Activated CD4-positive, alpha-beta T cell treated with anti-CD3 and anti-CD28 coated beads for 24 hours (primary cell): ENCODE measurements at regions not wholly inside any gene's neighbourhood (a gene's known extent, or its start where the extent isn't known, plus 50 kb on each side); places are given as distances from the start of the nearest gene placed in this dataset.

Experiments used
- DNase-seq, 2 donors: peaks; one replicate each; pipeline ENCODE4 v3.0.0-alpha.2; 2020; ENCODE audit warnings: low read depth in 2 of 2

GRCh38 chr11:33557201-33557600, 143.4 kb downstream of the C11orf91 start:
- no peak for DNase-seq

- DNase-seq = no peak
These were observed 146.4 kb downstream of the C11orf91 start for GRCh38 chr11:33554219-33554618.

- DNase-seq = no peak
These were observed 147.1 kb downstream of the C11orf91 start for GRCh38 chr11:33553486-33553885.

- no peak for DNase-seq
These were observed 147.9 kb downstream of the C11orf91 start for GRCh38 chr11:33552756-33553155.

GRCh38 chr11:33551051-33551450, 149.6 kb downstream of the C11orf91 start:
- DNase-seq = no peak

GRCh38 chr11:33549483-33549882, 151.1 kb downstream of the C11orf91 start:
- DNase-seq = no peak

GRCh38 chr11:33545931-33546330, 154.7 kb downstream of the C11orf91 start:
- no peak for DNase-seq

GRCh38 chr11:33544593-33545373, 155.8 kb downstream of the C11orf91 start:
- no peak for DNase-seq

GRCh38 chr11:33543823-33544222, 156.8 kb downstream of the C11orf91 start:
- no peak for DNase-seq

GRCh38 chr11:33542921-33543320, 157.7 kb downstream of the C11orf91 start:
- peak; percentile 14 to 25 for DNase-seq

GRCh38 chr11:33540946-33541915, 159.4 kb downstream of the C11orf91 start:
- DNase-seq = no peak

- no peak for DNase-seq
These were observed 160.2 kb downstream of the C11orf91 start for GRCh38 chr11:33540427-33540826.

- DNase-seq = no peak
These were observed 160.9 kb downstream of the C11orf91 start for GRCh38 chr11:33539751-33540150.

GRCh38 chr11:33538726-33539125, 161.9 kb downstream of the C11orf91 start:
- DNase-seq = no peak

- no peak for DNase-seq
These were observed 164.4 kb downstream of the C11orf91 start for GRCh38 chr11:33536178-33536577.

GRCh38 chr11:33534575-33534974, 166.1 kb downstream of the C11orf91 start:
- no peak for DNase-seq

- DNase-seq = no peak
These were observed 167.1 kb downstream of the C11orf91 start for GRCh38 chr11:33533386-33534052.

GRCh38 chr11:33532720-33533385, 167.8 kb downstream of the C11orf91 start:
- DNase-seq = no peak

- DNase-seq = no peak
These were observed 168.4 kb downstream of the C11orf91 start for GRCh38 chr11:33532257-33532656.

- no peak for DNase-seq
These were observed 168.9 kb downstream of the C11orf91 start for GRCh38 chr11:33531743-33532181.

GRCh38 chr11:33530815-33531214, 169.8 kb downstream of the C11orf91 start:
- no peak for DNase-seq
